Adrenal gland (tissue), 9 donors: ENCODE measurements at regions not wholly inside any gene's neighbourhood (a gene's known extent, or its start where the extent isn't known, plus 50 kb on each side); places are given as distances from the start of the nearest gene placed in this dataset.

Source experiments
- DNase-seq, 7 donors: peaks; one replicate each; pipeline ENCODE4 v3.0.0-alpha.2; 2019 to 2020
- H3K27ac ChIP-seq, 5 donors: fragments of 200-600 bp; sonication (generic) in 4 of 5; 1 replicate in 3 of 5; 2 replicates in 2 of 5; pipeline versions ENCODE4 v1.5.1 to v1.8.0; 2016 to 2020; ENCODE audit warnings: mild to moderate bottlenecking in 1 of 5
- H3K27me3 ChIP-seq: fragments of 200-600 bp; 2 replicates; pipeline ENCODE4 v1.8.0; 2021
- H3K36me3 ChIP-seq, 2 donors: fragments of 200-600 bp; replicated peaks in 1 of 2; 1 replicate in 1 of 2; 2 replicates in 1 of 2; pipeline versions ENCODE4 v1.5.1 to v1.8.0; 2018 to 2022
- H3K4me1 ChIP-seq, 2 donors: fragments of 200-600 bp; replicated peaks in 1 of 2; 1 replicate in 1 of 2; 2 replicates in 1 of 2; pipeline versions ENCODE4 v1.5.1 to v1.8.0; 2018 to 2021
- H3K4me3 ChIP-seq, 4 donors: fragments of 200-600 bp; sonication (generic) in 3 of 4; one replicate each; pipeline ENCODE4 v1.5.1; 2016 to 2018
- H3K9me3 ChIP-seq, 3 donors: fragments of 200-600 bp; sonication (generic) in 1 of 3; replicated peaks in 1 of 3; 1 replicate in 2 of 3; 2 replicates in 1 of 3; pipeline versions ENCODE4 v1.5.1 to v1.8.0; 2016 to 2021
- CTCF ChIP-seq, 6 experiments: fragments of 450-650 bp in 4 of 6; fragments of 200-600 bp in 2 of 6; sonication (generic) in 1 of 6; IDR thresholded peaks; 1 replicate in 5 of 6; 2 replicates in 1 of 6; pipeline versions ENCODE4 v1.5.1 to v1.8.0; 2016 to 2021; ENCODE audit warnings: antibody characterized with exemption in 6 of 6, mild to moderate bottlenecking in 2 of 6, moderate library complexity in 1 of 6
- POLR2A ChIP-seq, 2 donors: fragments of 450-650 bp; IDR thresholded peaks; one replicate each; pipeline ENCODE4 v1.6.1; 2017; ENCODE audit warnings: antibody characterized with exemption in 2 of 2, mild to moderate bottlenecking in 2 of 2, moderate library complexity in 1 of 2
- WGBS, 4 donors: extraction: QIAGEN DNeasy Blood & Tissue Kit in 2 of 4; methylation state at CpG; one replicate each; pipeline versions ENCODE4 v1.1.5 to v1.1.7; 2013 to 2017; 5-methylcytosine and 5-hydroxymethylcytosine counted together
- intact Hi-C, 2 donors: fragments of 100-400 bp; cut with DNase I; formaldehyde crosslinking; loops; one replicate each; pipeline versions ENCODE4 v1.14.1 to v1.15.0; 2022 to 2023
- donor health status: healthy with polysubstance abuse.
- donor health status: Bipolar disorder and iron deficiency.
- donor health status: DM: yes; HTN: yes; CAD: no.
- donor health status: DM: no; HTN: no; CAD: no.
- donor health status: DM: no; HTN: no; CAD: no.

GRCh38 chr1:58072450-58072849, 474.1 kb downstream of the OMA1 start:
- WGBS, 4 donors: 78 to 86% (median 82%) methylated on average over 4 of the region's 4 CpGs
- no peak for TF ChIP-seq POLR2A (IDR thresholded peaks at IDR 0.05)
- no peak for TF ChIP-seq CTCF (IDR thresholded peaks at IDR 0.05)
- H3K27me3 ChIP-seq: no peaks in the 10 kb centered on the region
- no peaks in the 10 kb centered on the region for H3K36me3 ChIP-seq
- DNase-seq: no peak
- H3K27ac ChIP-seq: no peak overlapping the region
- H3K4me1 ChIP-seq: no peaks in the 10 kb centered on the region
- no peaks in the 10 kb centered on the region for H3K9me3 ChIP-seq
- no peak overlapping the region for H3K4me3 ChIP-seq
- intact Hi-C loops: no loop called here

GRCh38 chr1:58067082-58067481, 479.4 kb downstream of the OMA1 start:
- H3K9me3 ChIP-seq: no peaks in the 10 kb centered on the region
- TF ChIP-seq POLR2A (IDR thresholded peaks at IDR 0.05) (no peak), CTCF (IDR thresholded peaks at IDR 0.05) (no peak)
- H3K27me3 ChIP-seq: no peaks in the 10 kb centered on the region
- intact Hi-C loops: no loop called here
- no peaks in the 10 kb centered on the region for H3K36me3 ChIP-seq
- H3K4me1 ChIP-seq: no peaks in the 10 kb centered on the region
- DNase-seq: no peak
- H3K27ac ChIP-seq: no peak overlapping the region
- H3K4me3 ChIP-seq: no peak overlapping the region
- 63 to 78% (median 75%) methylated on average over 4 of the region's 4 CpGs for WGBS, 4 donors

- no peaks in the 10 kb centered on the region for H3K4me1 ChIP-seq
- H3K27ac ChIP-seq: no peak overlapping the region
- DNase-seq: no peak
- H3K36me3 ChIP-seq: no peaks in the 10 kb centered on the region
- no peak overlapping the region for H3K4me3 ChIP-seq
- H3K9me3 ChIP-seq: no peaks in the 10 kb centered on the region
- H3K27me3 ChIP-seq: no peaks in the 10 kb centered on the region
- TF ChIP-seq POLR2A (IDR thresholded peaks at IDR 0.05) (no peak), CTCF (IDR thresholded peaks at IDR 0.05) (no peak)
- 81 to 88% (median 85%) methylated on average over 6 of the region's 6 CpGs for WGBS, 4 donors
- intact Hi-C loops: no loop called here
Measured at GRCh38 chr1:58065520-58065919, 481.0 kb downstream of the OMA1 start.

- Histone ChIP-seq H3K4me3 (no peak overlapping the region), H3K36me3 (no peaks in the 10 kb centered on the region), H3K27ac (no peak overlapping the region), H3K27me3 (no peaks in the 10 kb centered on the region), H3K9me3 (no peaks in the 10 kb centered on the region), H3K4me1 (no peaks in the 10 kb centered on the region)
- WGBS, 4 donors: 78 to 89% (median 80%) methylated on average over 7 to 8 of the region's 8 CpGs
- intact Hi-C loops: no loop called here
- DNase-seq: no peak
- no peak for TF ChIP-seq POLR2A (IDR thresholded peaks at IDR 0.05)
- no peak for TF ChIP-seq CTCF (IDR thresholded peaks at IDR 0.05)
Measured at GRCh38 chr1:58064166-58064565, 482.4 kb downstream of the OMA1 start.
